ENCODE measurements at regions not wholly inside any gene's neighbourhood (a gene's known extent, or its start where the extent isn't known, plus 50 kb on each side); places are given as distances from the start of the nearest gene placed in this dataset.

DNA sequence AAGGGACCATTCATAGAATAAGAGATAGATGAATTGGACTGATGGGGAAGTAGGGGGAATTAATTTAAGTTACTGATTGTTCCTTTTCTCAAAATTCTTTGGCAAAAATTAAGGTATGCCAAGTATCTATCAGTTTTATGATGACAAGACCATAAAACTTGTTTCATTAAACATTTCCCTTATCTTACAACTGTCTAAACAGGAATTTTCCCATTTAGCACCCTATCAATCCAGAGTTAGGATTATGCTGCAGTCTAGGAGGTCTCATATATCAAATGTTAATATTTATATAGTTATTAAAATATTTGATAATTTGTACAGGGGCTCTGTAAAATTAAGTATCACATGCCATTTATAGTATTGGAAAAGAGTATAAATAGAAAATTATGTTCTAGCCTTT is 51.5 kb upstream of the ARID1B start:
- in situ Hi-C loops (cut with MboI; ENCODE audit: low sequenced_read_pairs) = no loop called here

DNA sequence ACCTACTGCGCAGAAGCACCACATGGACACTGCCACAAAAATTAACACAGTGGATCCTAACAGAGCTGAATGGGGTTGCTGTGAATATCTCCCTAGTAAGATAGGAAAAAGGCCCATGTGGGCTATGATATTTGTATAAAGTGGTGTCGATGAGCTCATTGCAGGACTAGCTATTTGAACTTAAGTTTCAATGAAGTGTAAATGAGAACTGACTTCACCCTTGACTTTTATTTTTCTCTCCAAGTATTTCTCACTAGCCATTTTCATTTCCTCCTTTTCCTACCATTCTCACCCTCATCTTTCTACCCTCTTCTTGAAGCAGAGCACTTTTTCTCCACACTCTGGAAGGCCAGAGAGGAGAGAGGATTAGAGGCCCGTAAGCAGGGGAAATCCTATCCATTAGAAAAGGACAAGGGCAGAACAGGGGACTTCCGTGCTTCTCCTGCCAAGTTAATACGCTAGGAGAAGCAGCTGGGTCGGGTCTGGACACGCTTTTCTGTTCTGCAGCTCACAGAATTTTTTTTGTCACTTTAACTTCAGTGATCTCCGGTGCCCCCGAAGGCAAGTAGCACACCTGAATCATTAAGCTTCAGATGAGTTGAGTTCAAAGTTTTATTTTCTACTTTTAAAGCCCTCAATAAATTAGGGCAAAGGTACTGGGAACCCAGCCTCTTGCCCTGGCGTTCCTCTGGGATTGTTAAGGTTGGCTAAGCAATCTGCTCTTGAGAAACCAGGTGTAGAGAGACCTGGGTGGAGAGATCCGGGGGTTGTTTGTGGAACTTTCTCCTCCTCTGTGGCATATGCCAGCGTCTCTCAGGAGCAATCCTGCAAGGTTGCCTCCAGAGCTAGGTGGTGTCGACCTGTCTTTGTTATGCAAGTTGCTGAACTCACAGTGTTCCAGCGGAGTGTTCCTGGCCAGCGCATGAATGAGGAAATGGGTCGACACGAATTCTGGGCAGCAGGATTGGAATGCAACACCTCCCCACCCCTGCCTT is 56.2 kb upstream of the ARID1B start:
- in situ Hi-C loops (cut with MboI; ENCODE audit: low sequenced_read_pairs) = no loop called here

DNA sequence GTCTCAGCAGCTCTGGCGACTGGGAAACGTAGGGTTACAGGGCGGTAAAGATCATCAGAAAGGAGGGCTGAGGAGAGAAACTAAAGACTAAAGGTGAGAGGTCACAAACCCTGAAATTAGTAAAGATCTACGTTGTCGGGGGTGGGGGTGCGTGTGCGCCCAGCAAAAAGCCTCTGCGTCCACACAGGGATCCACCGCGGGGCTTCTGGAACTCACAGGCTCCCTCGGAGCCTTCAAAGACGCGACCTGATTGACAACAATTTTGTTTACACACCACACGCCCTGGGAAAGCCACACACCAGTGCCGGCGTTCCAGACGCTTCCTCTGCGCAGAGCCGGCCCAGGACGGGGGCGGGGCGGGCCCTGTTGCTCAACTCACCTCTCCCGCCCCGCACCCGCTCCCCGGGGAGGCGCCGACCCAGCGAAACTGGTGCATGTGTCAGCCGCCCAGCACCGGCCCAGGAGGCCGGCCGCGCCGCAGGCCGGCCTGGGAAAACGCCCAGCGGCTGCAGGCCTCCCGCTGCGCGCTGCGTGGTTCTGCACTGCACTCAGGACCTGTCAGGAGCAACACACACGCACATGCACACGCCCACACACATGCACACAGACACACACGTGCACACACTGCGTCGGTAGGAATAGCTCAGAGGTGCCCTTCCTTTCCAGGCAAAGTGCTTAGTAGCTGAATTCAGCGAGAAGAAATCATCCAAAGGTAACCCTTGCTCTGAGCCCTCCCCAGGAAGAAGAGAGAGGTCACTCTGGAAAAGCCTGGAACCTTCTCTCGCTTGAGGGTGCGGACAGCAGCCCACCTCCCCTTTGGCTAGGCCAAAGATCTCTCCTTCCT is 57.2 kb upstream of the ARID1B start:
- in situ Hi-C loops (cut with MboI; ENCODE audit: low sequenced_read_pairs) = no loop called here

DNA sequence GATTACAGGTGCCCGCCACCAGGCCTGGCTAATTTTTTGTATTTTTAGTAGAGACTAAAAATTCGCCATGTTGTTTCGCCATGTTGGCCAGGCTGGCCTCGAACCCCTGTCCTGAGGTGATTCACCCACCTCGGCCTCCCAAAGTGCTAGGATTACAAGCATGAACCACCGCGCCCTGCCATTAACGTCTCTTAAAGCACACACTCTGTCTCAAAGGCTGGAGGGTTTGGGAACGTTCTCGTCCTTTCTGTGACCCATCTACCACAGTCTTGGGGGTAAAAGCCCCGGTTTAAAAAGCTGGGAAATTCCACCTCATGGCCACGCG is 57.8 kb upstream of the ARID1B start:
- in situ Hi-C loops (cut with MboI; ENCODE audit: low sequenced_read_pairs) = no loop called here

DNA sequence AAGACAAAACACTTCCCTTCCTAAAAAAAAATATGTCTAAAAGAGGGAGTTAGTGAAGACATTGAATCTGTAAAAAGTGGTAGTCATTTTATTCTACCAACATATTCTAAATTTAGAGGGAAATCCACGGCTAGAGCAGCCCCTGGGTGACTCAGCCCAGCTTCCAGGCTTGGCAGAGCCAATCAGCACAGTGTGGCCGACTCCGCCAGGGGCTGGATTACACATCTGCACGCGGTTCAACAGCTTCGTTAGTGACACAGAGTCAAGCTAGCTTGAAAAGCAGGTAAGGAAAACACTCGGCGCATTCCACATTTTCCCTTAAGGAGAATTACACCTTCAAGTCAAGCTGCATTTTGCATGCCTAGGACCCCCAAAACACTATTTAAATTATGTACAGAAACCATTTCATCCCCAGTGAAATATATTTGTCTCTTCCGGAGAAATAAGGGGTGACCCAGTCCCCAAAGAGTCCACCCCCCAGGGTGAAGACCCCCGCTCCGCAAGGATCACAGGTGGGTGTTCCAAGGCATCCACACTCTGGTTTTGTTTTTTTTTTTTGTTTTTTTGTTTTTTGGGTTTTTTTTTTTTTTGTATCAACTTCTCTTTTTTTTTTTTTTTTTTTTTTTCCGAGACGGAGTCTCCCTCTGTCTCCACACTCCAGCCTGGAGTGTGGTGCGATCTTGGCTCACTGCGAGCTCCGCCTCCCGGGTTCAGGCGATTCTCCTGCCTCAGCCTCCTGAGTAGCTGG is 58.4 kb upstream of the ARID1B start:
- in situ Hi-C loops (cut with MboI; ENCODE audit: low sequenced_read_pairs) = no loop called here

DNA sequence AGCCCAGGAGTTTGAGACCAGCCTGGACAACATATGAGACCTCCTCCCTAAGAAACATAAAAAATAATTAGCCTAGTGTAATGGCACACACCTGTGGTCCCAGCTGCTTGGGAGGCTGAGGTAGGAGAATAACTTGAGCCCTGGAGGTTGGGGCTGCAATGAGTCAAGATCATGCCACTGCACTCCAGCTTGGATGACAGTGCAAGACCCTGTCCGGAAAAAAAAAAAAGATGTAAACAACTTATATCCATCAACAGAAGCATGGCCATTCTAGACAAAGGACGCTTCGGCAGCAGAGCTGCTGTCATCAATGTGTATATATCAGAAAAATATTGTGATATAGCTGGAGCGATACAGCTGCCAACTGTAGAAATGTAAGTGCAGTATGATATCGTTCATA is 59.6 kb upstream of the ARID1B start:
- in situ Hi-C loops (cut with MboI; ENCODE audit: low sequenced_read_pairs) = no loop called here

DNA sequence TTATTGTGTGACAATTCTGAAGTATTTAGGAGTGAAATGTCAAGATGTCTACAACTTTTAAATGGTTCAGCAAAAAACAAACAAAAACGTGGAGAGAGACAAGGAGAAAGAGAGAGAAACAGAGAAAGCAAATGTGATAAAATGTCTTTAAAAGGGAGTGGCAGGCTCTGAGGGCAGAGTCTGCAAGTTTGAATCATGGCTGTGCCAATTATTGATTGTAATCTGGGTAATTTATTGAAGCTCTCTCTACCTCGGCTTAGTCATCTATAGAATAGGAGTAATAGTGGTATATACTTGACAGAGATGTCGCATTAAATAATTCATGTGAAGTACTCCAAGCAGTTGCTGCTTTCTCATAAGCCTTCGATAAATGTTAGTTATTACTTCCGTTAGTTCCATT is 61.3 kb upstream of the ARID1B start:
- in situ Hi-C loops (cut with MboI; ENCODE audit: low sequenced_read_pairs) = no loop called here

DNA sequence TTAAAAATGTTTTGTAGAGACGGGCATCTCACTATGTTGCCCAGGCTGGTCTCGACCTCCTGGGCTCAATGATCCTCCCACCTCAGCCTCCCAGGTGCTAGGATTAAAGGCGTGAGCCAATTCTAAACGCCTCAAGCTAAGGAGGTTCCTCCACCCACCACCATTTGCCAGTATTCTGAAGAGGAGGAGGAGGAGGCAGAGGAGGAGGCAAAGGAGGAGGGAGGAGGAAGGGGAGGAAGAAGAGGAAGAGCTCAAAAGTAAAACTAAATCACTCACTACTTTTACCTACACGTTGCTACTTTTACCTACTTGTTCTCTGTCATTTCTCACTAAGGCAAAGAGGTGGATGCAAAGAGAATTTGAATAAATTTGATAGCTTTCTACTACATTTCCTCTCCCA is 63.6 kb upstream of the ARID1B start:
- in situ Hi-C loops (cut with MboI; ENCODE audit: low sequenced_read_pairs) = no loop called here

DNA sequence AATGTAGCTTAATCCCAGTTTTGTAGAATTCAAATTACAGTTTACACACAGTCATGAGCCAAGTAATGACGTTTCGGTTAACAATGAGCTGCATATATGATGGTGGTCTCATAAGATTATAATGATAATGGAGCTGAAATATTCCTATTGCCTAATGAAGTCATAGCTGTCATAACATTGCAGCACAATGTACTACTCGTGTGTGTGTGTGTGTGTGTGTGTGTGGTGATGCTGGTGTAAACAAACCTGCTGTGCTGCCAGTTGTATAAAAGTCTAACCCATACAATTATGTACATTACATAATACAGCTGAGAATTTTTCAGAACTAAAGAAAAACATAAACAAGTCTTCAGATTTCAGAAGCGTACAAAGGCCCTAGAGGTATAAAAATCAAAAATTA is 66.7 kb upstream of the ARID1B start:
- in situ Hi-C loops (cut with MboI; ENCODE audit: low sequenced_read_pairs) = no loop called here

DNA sequence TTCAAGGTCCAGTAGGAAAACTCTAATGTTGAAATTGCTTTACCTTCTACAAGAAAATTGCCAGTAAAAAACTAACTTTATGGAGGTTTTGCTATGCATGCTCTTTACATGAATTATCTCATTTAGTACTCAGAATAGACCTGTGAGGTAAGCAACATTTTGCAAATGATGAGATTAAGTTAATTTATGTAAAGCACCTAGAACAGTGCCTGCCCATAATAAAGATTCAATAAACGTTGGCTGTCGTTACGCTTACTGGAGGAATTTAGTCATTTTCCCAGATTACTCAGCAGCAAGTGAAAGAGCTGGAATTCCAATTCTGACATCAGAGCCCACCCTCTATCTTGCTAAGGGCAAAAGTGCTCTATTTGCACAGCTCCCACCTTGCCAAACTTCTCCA is 69.4 kb upstream of the ARID1B start:
- in situ Hi-C loops (cut with MboI; ENCODE audit: low sequenced_read_pairs) = no loop called here

DNA sequence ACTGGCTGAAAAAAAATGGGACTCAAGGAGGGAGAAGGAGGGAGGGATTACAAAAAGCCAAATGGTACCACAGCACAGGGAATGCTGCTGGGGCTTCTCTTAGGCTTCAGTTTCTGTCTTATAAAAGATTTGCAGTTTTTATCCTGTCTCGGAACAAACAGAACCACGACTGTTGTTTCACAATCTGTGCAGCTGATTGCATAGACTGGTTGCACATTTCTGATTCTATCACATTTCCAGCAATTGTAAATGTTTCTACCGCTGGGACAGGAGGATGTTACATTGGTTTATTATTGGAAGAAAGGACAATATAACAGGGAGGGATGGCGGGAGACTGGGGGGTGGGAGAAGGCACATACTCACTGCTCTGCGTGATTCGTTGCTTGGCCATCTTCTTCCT is 73.5 kb upstream of the ARID1B start:
- in situ Hi-C loops (cut with MboI; ENCODE audit: low sequenced_read_pairs) = no loop called here

DNA sequence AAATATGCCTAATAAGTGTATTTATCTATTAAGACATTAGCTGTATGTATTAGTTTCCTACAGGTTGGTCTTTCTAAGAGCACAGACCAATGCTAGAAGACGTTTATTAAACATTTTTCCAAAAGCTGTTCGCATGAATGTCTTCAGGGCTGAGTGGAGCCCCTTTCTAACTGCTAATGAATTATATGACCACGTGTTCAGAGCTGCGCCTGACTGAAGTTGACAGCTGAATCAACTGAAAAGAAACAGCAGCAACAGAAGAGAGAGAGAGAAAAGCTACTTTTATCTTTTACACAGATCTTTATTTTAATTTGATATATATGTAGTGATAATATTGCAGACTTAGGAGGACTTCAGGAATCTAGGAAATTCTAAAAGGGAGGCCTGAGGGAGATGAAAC is 75.2 kb upstream of the ARID1B start:
- in situ Hi-C loops (cut with MboI; ENCODE audit: low sequenced_read_pairs) = no loop called here

DNA sequence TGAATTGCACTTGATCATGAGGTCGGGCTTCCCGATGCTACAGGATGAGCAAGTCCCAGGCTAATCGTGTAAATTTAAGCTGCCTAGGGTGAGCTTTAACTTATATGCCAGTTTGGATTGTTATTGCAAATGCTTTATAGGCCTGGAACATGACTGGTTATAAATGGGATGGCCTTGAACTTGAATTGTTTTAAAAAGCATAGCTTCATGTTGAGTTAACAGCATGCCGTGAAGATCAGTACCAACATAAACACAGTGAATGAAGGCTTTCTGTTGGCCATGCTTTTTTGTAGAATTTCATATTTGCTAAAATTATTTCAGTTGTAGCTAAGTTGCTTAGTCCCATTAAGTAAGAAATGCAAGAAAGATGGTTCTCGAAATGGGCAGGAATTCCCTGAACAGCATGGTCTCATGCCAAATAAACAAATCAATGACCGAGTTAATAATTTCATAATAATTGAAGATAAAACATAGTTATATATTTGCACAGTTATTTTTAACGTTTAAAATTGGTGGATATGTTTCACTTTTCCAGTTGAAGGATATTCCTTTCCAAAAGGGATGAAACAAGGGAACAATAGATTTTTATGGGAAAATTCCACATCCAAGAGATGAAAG is 76.6 kb upstream of the ARID1B start:
- in situ Hi-C loops (cut with MboI; ENCODE audit: low sequenced_read_pairs) = no loop called here

DNA sequence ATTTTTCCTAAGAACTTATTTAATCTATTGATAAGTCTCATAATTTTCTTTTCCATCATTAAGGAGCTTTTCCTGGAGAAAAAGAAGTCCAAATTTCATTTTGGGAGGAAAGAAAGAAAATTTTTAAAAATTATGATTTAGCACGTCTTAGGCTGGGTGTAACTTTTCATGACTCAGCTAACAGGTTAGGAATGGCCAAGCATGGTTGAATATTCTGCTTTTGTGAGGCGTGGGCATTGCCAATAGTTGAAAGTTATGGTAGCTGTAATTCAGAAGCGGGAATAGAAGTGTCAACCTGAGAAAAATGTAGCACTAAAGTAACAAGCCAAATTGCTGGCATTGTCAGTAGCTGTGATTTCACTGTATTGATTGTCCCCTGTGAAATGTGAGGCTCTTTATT is 77.2 kb upstream of the ARID1B start:
- in situ Hi-C loops (cut with MboI; ENCODE audit: low sequenced_read_pairs) = no loop called here

DNA sequence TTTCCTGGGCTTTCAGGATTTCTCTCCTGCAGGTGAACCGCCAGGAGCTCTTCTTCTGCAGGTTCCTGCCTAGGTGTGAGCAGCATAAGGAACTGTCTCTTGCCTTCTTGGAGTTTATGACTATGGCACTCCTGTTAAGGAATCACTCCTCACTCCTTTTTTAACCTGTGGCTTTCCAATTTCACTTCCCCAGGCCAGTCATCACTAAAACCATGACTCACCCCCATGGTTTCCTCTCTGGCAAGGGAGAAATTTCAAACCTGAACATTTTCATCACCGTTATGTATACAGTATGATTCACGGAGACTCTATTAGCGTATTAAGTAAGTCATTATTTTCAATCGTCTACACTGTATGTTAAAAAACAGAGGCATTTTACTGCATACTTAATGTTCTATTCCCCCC is 78.2 kb upstream of the ARID1B start:
- in situ Hi-C loops (cut with MboI; ENCODE audit: low sequenced_read_pairs) = no loop called here

DNA sequence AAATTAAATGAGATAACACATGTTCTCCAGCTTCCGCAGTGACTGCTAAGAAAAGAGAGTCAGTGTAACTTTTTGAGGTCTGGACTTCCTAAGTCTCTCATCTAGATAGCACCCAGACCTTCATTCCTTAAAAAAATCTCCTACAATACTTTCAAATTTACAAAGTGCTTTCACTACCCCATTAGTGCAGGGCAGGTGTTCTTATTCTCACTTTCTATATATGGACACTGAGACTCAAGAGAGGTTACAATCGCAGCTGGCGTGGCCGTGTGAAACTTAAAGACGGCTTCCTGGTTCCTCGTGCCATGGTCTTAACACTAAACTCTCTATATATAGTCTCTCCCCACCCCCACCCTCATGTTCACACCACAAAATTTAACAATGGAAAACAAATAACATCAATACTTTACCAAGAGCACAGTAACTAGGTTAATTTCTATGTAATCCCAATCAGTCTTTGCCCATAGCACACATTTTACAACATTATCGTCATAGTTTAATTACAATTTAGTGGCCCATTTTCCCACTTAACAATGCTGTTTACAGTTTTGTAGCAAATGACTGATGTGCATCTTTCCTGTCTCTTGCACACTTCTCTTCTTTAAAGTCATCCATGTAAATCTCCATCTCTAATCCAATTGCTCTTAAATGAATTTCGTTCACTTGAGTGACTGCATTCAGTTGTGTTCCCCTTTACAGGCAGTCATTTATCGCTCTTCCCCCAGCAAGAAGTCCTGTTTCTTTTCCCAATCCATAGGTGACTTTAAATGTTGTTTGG is 78.8 kb upstream of the ARID1B start:
- in situ Hi-C loops (cut with MboI; ENCODE audit: low sequenced_read_pairs) = no loop called here

DNA sequence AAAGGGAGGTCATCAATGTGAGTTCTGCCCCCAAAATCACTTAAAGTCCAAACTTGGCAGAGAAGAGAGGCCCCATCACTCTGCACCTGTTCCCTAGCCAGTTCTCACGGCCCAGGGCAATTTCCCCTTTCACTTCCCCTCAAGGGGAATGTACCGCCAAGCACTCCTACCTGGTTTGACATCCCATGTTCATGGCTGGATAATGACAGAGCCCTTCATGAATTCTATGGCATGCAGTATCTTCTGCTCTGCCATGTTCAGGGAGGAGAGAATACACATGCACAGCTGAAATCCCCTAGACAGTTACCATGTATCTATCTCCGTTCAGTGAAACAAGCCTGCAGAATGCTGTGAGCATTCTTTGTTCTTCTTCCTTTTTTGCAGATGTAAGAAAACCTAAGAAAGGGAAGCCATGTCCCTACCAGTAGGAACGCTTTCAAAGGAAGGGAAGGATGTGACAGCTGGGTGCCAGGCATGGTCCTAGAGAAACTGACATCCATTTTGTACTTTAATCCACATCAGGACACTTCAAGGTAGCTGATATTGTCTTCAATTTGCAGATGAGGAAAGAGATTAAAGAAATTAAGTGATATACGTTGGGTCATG is 79.8 kb upstream of the ARID1B start:
- in situ Hi-C loops (cut with MboI; ENCODE audit: low sequenced_read_pairs) = no loop called here

DNA sequence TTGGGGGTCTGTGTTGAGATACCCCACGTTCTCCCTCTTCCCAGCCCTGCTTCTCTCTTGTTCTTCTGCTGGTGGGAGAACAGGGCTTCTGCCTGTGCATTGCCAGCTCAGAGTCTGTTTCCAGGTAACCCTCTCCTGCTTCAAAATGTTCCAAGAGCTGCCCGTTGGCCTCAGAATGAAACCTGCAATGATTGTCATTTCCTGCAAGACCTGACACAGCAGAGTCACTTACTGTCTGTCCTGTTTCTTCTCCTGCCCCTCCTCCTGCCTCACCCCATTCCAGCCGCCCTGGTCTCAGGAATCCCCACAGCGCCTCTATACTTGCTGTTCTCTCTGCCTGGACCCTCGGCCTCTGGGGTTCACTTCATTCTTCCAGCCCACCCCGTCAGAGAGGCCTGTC is 81.4 kb upstream of the ARID1B start:
- in situ Hi-C loops (cut with MboI; ENCODE audit: low sequenced_read_pairs) = no loop called here

DNA sequence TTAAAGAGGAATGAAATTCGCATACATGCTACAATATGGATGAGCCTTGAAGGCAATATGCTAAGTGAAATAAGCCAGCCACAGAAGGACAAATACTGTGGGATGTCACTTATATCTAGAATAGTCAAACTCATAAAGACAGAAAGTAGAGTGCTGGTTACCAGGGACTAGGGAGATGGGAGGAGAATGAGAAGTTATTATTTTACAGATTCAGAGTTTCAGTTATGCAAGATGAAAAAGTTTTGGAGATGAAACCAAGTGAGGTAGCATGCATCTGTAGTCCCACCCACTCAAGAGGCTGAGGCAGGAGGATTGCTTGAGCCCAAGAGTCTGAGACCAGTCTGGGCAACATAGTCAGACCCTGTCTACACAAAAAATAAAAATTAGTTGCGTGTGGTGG is 82.5 kb upstream of the ARID1B start:
- in situ Hi-C loops (cut with MboI; ENCODE audit: low sequenced_read_pairs) = no loop called here

DNA sequence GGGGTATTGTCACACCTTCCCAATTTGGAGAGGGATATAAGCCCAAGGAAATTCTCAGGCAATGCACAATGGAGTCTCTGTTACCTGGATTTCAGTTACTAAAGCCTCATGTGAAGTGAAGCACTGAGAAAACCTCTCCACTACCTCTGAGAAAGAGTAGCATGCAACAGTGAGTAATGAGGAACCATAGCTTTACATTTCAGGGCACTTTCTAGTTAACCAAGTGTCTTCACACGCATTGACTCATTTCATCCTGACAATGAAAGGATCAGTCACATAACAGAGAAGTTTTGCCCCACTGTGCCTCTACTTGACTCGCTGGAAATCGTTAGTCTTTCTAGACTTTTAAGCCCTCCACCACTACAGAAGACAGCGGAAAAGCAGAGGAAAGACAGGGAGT is 86.2 kb upstream of the ARID1B start:
- in situ Hi-C loops (cut with MboI; ENCODE audit: low sequenced_read_pairs) = no loop called here
